ENCODE measurements at regions not wholly inside any gene's neighbourhood (a gene's known extent, or its start where the extent isn't known, plus 50 kb on each side); places are given as distances from the start of the nearest gene placed in this dataset.
A peak's percentile ranks its signal among the peaks of the same experiment; 100 is the strongest.

GRCh38 chr1:147479864-147480564 lies 61.3 kb upstream of the BCL9 start:
- no peaks in the 10 kb centered on the region for H3K27me3 ChIP-seq (ENCODE audit: control insufficient read depth, insufficient read depth, low read length)
- H3K4me3 ChIP-seq (ENCODE audit: insufficient read depth, low read depth, low read length) = no peak overlapping the region
- H3K36me3 ChIP-seq (replicated peaks; ENCODE audit: control insufficient read depth, insufficient read depth, low read length) = no peaks in the 10 kb centered on the region
- DNase-seq = no peak

GRCh38 chr1:147480565-147480935 lies 60.8 kb upstream of the BCL9 start:
- H3K27me3 ChIP-seq (ENCODE audit: control insufficient read depth, insufficient read depth, low read length) = no peaks in the 10 kb centered on the region
- DNase-seq = no peak
- H3K4me3 ChIP-seq (ENCODE audit: insufficient read depth, low read depth, low read length) = no peak overlapping the region
- no peaks in the 10 kb centered on the region for H3K36me3 ChIP-seq (replicated peaks; ENCODE audit: control insufficient read depth, insufficient read depth, low read length)

GRCh38 chr1:147486876-147487656 lies 54.2 kb upstream of the BCL9 start:
- Histone ChIP-seq H3K36me3 (replicated peaks; ENCODE audit: control insufficient read depth, insufficient read depth, low read length) (no peaks in the 10 kb centered on the region), H3K4me3 (ENCODE audit: insufficient read depth, low read depth, low read length) (no peak overlapping the region), H3K27me3 (ENCODE audit: control insufficient read depth, insufficient read depth, low read length) (no peaks in the 10 kb centered on the region)
- no peak for DNase-seq

- H3K4me3 ChIP-seq (ENCODE audit: insufficient read depth, low read depth, low read length) = no peak overlapping the region
- DNase-seq = peak; percentile 22
- H3K27me3 ChIP-seq (ENCODE audit: control insufficient read depth, insufficient read depth, low read length) = no peaks in the 10 kb centered on the region
- no peaks in the 10 kb centered on the region for H3K36me3 ChIP-seq (replicated peaks; ENCODE audit: control insufficient read depth, insufficient read depth, low read length)
These were observed 50.2 kb upstream of the BCL9 start for GRCh38 chr1:147491098-147491497.

Measured in H7 (cell line).